DMS153 (cell line): ENCODE measurements at regions not wholly inside any gene's neighbourhood (a gene's known extent, or its start where the extent isn't known, plus 50 kb on each side); places are given as distances from the start of the nearest gene placed in this dataset.
"Not testable (repeated sequence)": the region's sequence is repeated elsewhere in the genome, so short reads cannot be mapped to it uniquely, and the experiment has no call there.

Experiments used
- DNase-seq: peaks from one replicate; lab custom pipeline; 2025; lab: John Stamatoyannopoulos, UW

- DNase-seq: no peak
These were observed 124.8 kb downstream of the BDH1 start for GRCh38 chr3:197430934-197431333.

- no peak for DNase-seq
These were observed 125.3 kb downstream of the BDH1 start for GRCh38 chr3:197430502-197430901.

GRCh38 chr3:197428952-197429351 lies 126.8 kb downstream of the BDH1 start:
- no peak for DNase-seq

GRCh38 chr3:197428117-197428801 lies 127.5 kb downstream of the BDH1 start:
- no peak for DNase-seq

- no peak for DNase-seq
These were observed 128.6 kb upstream of the DLG1 start for GRCh38 chr3:197427021-197427420.

GRCh38 chr3:197426121-197426566 lies 127.7 kb upstream of the DLG1 start:
- no peak for DNase-seq

- DNase-seq: no peak
These were observed 127.2 kb upstream of the DLG1 start for GRCh38 chr3:197425485-197426120.

GRCh38 chr3:197424674-197425484 lies 126.5 kb upstream of the DLG1 start:
- DNase-seq: no peak

GRCh38 chr3:197424266-197424665 lies 125.9 kb upstream of the DLG1 start:
- DNase-seq: no peak

- no peak for DNase-seq
These were observed 125.0 kb upstream of the DLG1 start for GRCh38 chr3:197423376-197423775.

- no peak for DNase-seq
These were observed 124.1 kb upstream of the DLG1 start for GRCh38 chr3:197422506-197422905.

- no peak for DNase-seq
These were observed 122.6 kb upstream of the DLG1 start for GRCh38 chr3:197421021-197421420.

- no peak for DNase-seq
These were observed 122.2 kb upstream of the DLG1 start for GRCh38 chr3:197420566-197420965.

- no peak for DNase-seq
These were observed 121.7 kb upstream of the DLG1 start for GRCh38 chr3:197420115-197420514.

GRCh38 chr3:197419696-197420095 lies 121.3 kb upstream of the DLG1 start:
- no peak for DNase-seq

- no peak for DNase-seq
These were observed 119.7 kb upstream of the DLG1 start for GRCh38 chr3:197417911-197418618.

- DNase-seq: no peak
These were observed 119.0 kb upstream of the DLG1 start for GRCh38 chr3:197417441-197417840.

- not testable (repeated sequence) for DNase-seq
These were observed 113.5 kb upstream of the DLG1 start for GRCh38 chr3:197411899-197412298.

- not testable (repeated sequence) for DNase-seq
These were observed 111.8 kb upstream of the DLG1 start for GRCh38 chr3:197410170-197410569.

GRCh38 chr3:197408177-197408957 lies 110.0 kb upstream of the DLG1 start:
- no peak for DNase-seq

GRCh38 chr3:197407526-197407925 lies 109.1 kb upstream of the DLG1 start:
- no peak for DNase-seq
